ENCODE measurements at regions not wholly inside any gene's neighbourhood (a gene's known extent, or its start where the extent isn't known, plus 50 kb on each side); places are given as distances from the start of the nearest gene placed in this dataset.

GRCh38 chr18:1906421-1906820 lies 664.9 kb downstream of the METTL4 start (continued):
- no peak for TF ChIP-seq EZH2phosphoT487 (IDR thresholded peaks at IDR 0.05; ENCODE audit: borderline replicate concordance)
- no peak for TF ChIP-seq CTCF (IDR thresholded peaks at IDR 0.05 in 2 of 3, conservative IDR thresholded peaks at IDR 0.05 in 1 of 3; ENCODE audit: borderline replicate concordance in 1 of 3, insufficient read depth in 1 of 3, low read depth in 2 of 3, low read length in 2 of 3)
- TF ChIP-seq EGR1 (IDR thresholded peaks at IDR 0.05; ENCODE audit: low read depth) = no peak
- TF ChIP-seq ZFX (IDR thresholded peaks at IDR 0.05) = no peak

- POLR2A ChIA-PET = no interaction called here
- ATAC-seq = no peak
- H4K20me1 ChIP-seq (ENCODE audit: insufficient read depth) = no peaks in the 10 kb centered on the region
- no peaks in the 10 kb centered on the region for H3K9me2 ChIP-seq (ENCODE audit: insufficient read depth)
- TF ChIP-seq ZNF274 (IDR thresholded peaks at IDR 0.05; ENCODE audit: low read depth, low read length) = no peak
- H3K9ac ChIP-seq (ENCODE audit: low read length) = no peak overlapping the region
- no peak overlapping the region for H3K4me3 ChIP-seq (replicated peaks in 1 of 2; ENCODE audit: low read depth in 1 of 2, low read length in 2 of 2)
- no peak for DNase-seq (ENCODE audit: low read depth, low spot score)
- CTCF ChIA-PET = no interaction called here
- no TSS peak for BruUV-seq (replicated peaks)
- no peak overlapping the region for H3K27ac ChIP-seq (ENCODE audit: low read depth, low read length)
- H3K4me2 ChIP-seq (ENCODE audit: low read length) = no peak overlapping the region
- RAD21 ChIA-PET (ENCODE audit: low non-redundant PET in 1 of 2, low total read pairs in 2 of 2, uncharacterized antibody in 2 of 2, unreplicated experiment in 2 of 2) = no interaction called here
- H3K27me3 ChIP-seq (ENCODE audit: insufficient read depth, low read length) = no peaks in the 10 kb centered on the region
- no peaks in the 10 kb centered on the region for H3K4me1 ChIP-seq (ENCODE audit: control insufficient read depth in 1 of 2, insufficient read depth in 2 of 2, low read length in 2 of 2)
- H2AFZ ChIP-seq (ENCODE audit: low read depth, low read length, poor library complexity, severe bottlenecking) = no peak overlapping the region
- intact Hi-C loops (cut with micrococcal nuclease) = no loop called here
- H3K9me3 ChIP-seq (ENCODE audit: control insufficient read depth in 1 of 2, insufficient read depth in 1 of 2, low read depth in 1 of 2, low read length in 2 of 2) = no peaks in the 10 kb centered on the region
- no peaks in the 10 kb centered on the region for H3K36me3 ChIP-seq (ENCODE audit: control insufficient read depth in 1 of 2, insufficient read depth in 2 of 2, low read length in 2 of 2)
- no peaks in the 10 kb centered on the region for H3K79me2 ChIP-seq (ENCODE audit: insufficient read depth, low read length)
Measured at GRCh38 chr18:1907470-1908206, 663.7 kb downstream of the METTL4 start.
